HEK293 (cell line): ENCODE measurements at regions not wholly inside any gene's neighbourhood (a gene's known extent, or its start where the extent isn't known, plus 50 kb on each side); places are given as distances from the start of the nearest gene placed in this dataset.
"Not testable (repeated sequence)": the region's sequence is repeated elsewhere in the genome, so short reads cannot be mapped to it uniquely, and the experiment has no call there.

ENCODE experiments used
- CTCF ChIA-PET: fragments of 350-600 bp; formaldehyde crosslinking; extraction: SDS; loops from one replicate; lab custom pipeline; 2021; ENCODE audit warnings: antibody characterized with exemption; lab: Yijun Ruan, JAX
- POLR2A ChIA-PET: fragments of 300-600 bp; formaldehyde crosslinking; extraction: SDS; loops from one replicate; lab custom pipeline; 2020; ENCODE audit warnings: antibody characterized with exemption, inconsistent platforms; lab: Yijun Ruan, JAX
- H3K27ac ChIP-seq: fragments of 200-500 bp; sonication (Bioruptor generic); 2 replicates; pipeline ENCODE4 v1.5.1; 2014; ENCODE audit warnings: low read depth, low read length, control low read depth, inconsistent platforms; ENCODE audit errors: extremely low read depth
- H3K36me3 ChIP-seq, 2 experiments: fragments of 200-500 bp in 1 of 2; sonication (Bioruptor generic) in 1 of 2; 1 replicate in 1 of 2; 2 replicates in 1 of 2; pipeline ENCODE4 v1.5.1; 2014 to 2017; ENCODE audit warnings: inconsistent platforms in 2 of 2, low read length in 2 of 2; ENCODE audit not compliant: control insufficient read depth in 2 of 2, insufficient read depth in 1 of 2
- H3K4me1 ChIP-seq: fragments of 200-500 bp; sonication (Bioruptor generic); 2 replicates; pipeline ENCODE4 v1.5.1; 2014; ENCODE audit warnings: mild to moderate bottlenecking, low read length, inconsistent platforms; ENCODE audit not compliant: control insufficient read depth, insufficient read depth
- H3K4me3 ChIP-seq: 2 replicates; pipeline ENCODE4 v1.5.1; 2011; ENCODE audit warnings: low read depth, mild to moderate bottlenecking, control low read depth, low read length, moderate library complexity
- H3K9me3 ChIP-seq: fragments of 200-500 bp; sonication (Bioruptor generic); 2 replicates; pipeline ENCODE4 v1.5.1; 2014; ENCODE audit warnings: low read depth, low read length, inconsistent platforms; ENCODE audit not compliant: control insufficient read depth, insufficient read depth
- KLF10 ChIP-seq: fragments of 450-650 bp; IDR thresholded peaks from 2 replicates; pipeline ENCODE4 v1.5.1; 2018; ENCODE audit warnings: missing biosample characterization, mild to moderate bottlenecking, missing genetic modification characterization
- KLF16 ChIP-seq: fragments of 450-650 bp; formaldehyde crosslinking; IDR thresholded peaks from 2 replicates; pipeline ENCODE4 v1.5.1; 2017; ENCODE audit warnings: missing biosample characterization, missing genetic modification characterization
- KLF7 ChIP-seq: fragments of 450-650 bp; formaldehyde crosslinking; IDR thresholded peaks from 2 replicates; pipeline ENCODE4 v1.5.1; 2016; ENCODE audit warnings: missing biosample characterization, missing genetic modification characterization, borderline replicate concordance
- MEIS1 ChIP-seq: sonication (generic); formaldehyde crosslinking; IDR thresholded peaks from 2 replicates; pipeline ENCODE4 v1.8.1; 2022; ENCODE audit warnings: missing genetic modification reagents, mild to moderate bottlenecking, borderline replicate concordance
- REPIN1 ChIP-seq: fragments of 450-650 bp; formaldehyde crosslinking; IDR thresholded peaks from 2 replicates; pipeline ENCODE4 v1.5.1; 2017; ENCODE audit warnings: missing biosample characterization, missing genetic modification characterization, low read depth
- SETDB1 ChIP-seq: IDR thresholded peaks from one replicate; pipeline ENCODE4 v1.6.1; 2017; ENCODE audit warnings: mild to moderate bottlenecking, low read length, moderate library complexity, mixed read lengths; ENCODE audit not compliant: insufficient read length
- YY1 ChIP-seq: fragments of 450-650 bp; formaldehyde crosslinking; IDR thresholded peaks from 2 replicates; pipeline ENCODE4 v1.5.1; 2018; ENCODE audit warnings: missing biosample characterization, missing genetic modification characterization
- ZBTB1 ChIP-seq: fragments of 450-650 bp; formaldehyde crosslinking; IDR thresholded peaks from 2 replicates; pipeline ENCODE4 v1.5.1; 2016; ENCODE audit warnings: missing biosample characterization, missing genetic modification characterization
- ZBTB17 ChIP-seq: fragments of 450-650 bp; formaldehyde crosslinking; IDR thresholded peaks from 2 replicates; pipeline ENCODE4 v1.5.1; 2016; ENCODE audit warnings: missing biosample characterization, missing genetic modification characterization
- ZNF133 ChIP-seq: fragments of 450-650 bp; formaldehyde crosslinking; IDR thresholded peaks from 2 replicates; pipeline ENCODE4 v1.5.1; 2016; ENCODE audit warnings: missing biosample characterization, missing genetic modification characterization
- ZNF169 ChIP-seq: fragments of 450-650 bp; formaldehyde crosslinking; IDR thresholded peaks from 2 replicates; pipeline ENCODE4 v1.5.1; 2016; ENCODE audit warnings: missing biosample characterization, missing genetic modification characterization
- ZNF19 ChIP-seq: fragments of 450-650 bp; formaldehyde crosslinking; IDR thresholded peaks from 2 replicates; pipeline ENCODE4; 2016; ENCODE audit warnings: missing biosample characterization, missing genetic modification characterization, low read depth
- ZNF214 ChIP-seq: fragments of 450-650 bp; formaldehyde crosslinking; IDR thresholded peaks from 2 replicates; pipeline ENCODE4 v1.5.1; 2017; ENCODE audit warnings: missing biosample characterization, mild to moderate bottlenecking, missing genetic modification characterization, borderline replicate concordance
- ZNF521 ChIP-seq: fragments of 450-650 bp; formaldehyde crosslinking; IDR thresholded peaks from 2 replicates; pipeline ENCODE4 v1.5.1; 2017; ENCODE audit warnings: missing biosample characterization, mild to moderate bottlenecking, missing genetic modification characterization
- ZNF530 ChIP-seq: fragments of 450-650 bp; formaldehyde crosslinking; IDR thresholded peaks from 2 replicates; pipeline ENCODE4 v1.5.1; 2016; ENCODE audit warnings: low read depth, missing biosample characterization, missing genetic modification characterization
- ZNF768 ChIP-seq: fragments of 450-650 bp; formaldehyde crosslinking; IDR thresholded peaks from 2 replicates; pipeline ENCODE4 v1.5.1; 2018; ENCODE audit warnings: missing biosample characterization, mild to moderate bottlenecking, missing genetic modification characterization
- ZNF791 ChIP-seq: fragments of 450-650 bp; formaldehyde crosslinking; IDR thresholded peaks from 2 replicates; pipeline ENCODE4 v1.5.1; 2016; ENCODE audit warnings: missing biosample characterization, missing genetic modification characterization
- TF ChIP-seq, protein P1 (sequence below): fragments of 450-650 bp; formaldehyde crosslinking; IDR thresholded peaks from 2 replicates; pipeline ENCODE4 v1.5.1; 2016; ENCODE audit warnings: missing biosample characterization, missing genetic modification characterization
- TF ChIP-seq, protein P2 (sequence below): fragments of 450-650 bp; formaldehyde crosslinking; IDR thresholded peaks from 2 replicates; pipeline ENCODE4 v1.5.1; 2016; ENCODE audit warnings: missing biosample characterization, missing genetic modification characterization
- TF ChIP-seq, protein P3 (sequence below): fragments of 450-650 bp; formaldehyde crosslinking; IDR thresholded peaks from 2 replicates; pipeline ENCODE4 v1.5.1; 2016; ENCODE audit warnings: missing biosample characterization, missing genetic modification characterization, low read depth
- TF ChIP-seq, protein P4 (sequence below): fragments of 450-650 bp; formaldehyde crosslinking; IDR thresholded peaks from 2 replicates; pipeline ENCODE4 v1.5.1; 2016; ENCODE audit warnings: missing biosample characterization, missing genetic modification characterization

DNA sequence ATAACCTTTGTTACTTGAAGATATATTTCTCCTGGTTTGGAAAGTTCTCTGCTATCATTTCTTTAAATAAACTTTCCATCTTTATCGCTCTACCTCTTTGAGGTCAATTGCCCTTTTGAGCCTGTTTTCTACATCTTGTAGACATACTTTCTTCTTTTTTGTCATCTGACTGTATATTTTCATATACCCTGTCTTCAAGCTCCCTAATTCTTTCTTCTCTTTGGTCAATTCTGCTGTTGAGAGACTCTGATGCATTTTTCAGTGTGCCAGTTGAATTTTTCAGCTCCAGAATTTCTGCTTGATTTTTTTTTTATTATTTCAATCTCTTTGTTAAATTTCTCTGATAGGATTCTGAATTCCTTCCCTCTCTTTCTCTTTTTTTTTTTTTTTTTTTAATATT lies 511.2 kb upstream of the GRAMD2B start:
- H3K4me3 ChIP-seq = no peak overlapping the region
- POLR2A ChIA-PET = no interaction called here
- no peaks in the 10 kb centered on the region for H3K36me3 ChIP-seq
- H3K4me1 ChIP-seq = no peaks in the 10 kb centered on the region
- no peak for TF ChIP-seq YY1 (tag by site-specific recombination)
- peak; percentile 53 for TF ChIP-seq SETDB1
- TF ChIP-seq, all 188 proteins: peak for 1
- CTCF ChIA-PET = interaction anchor here (0.5 to 0.6 kb wide), 2 partner anchors 77 to 186 kb away, joined by 3 to 8 read pairs; no protein-coding TSS in a partner anchor
- H3K9me3 ChIP-seq = no peaks in the 10 kb centered on the region; the same call in 1 of the 2 replicates
- H3K27ac ChIP-seq = no peak overlapping the region

DNA sequence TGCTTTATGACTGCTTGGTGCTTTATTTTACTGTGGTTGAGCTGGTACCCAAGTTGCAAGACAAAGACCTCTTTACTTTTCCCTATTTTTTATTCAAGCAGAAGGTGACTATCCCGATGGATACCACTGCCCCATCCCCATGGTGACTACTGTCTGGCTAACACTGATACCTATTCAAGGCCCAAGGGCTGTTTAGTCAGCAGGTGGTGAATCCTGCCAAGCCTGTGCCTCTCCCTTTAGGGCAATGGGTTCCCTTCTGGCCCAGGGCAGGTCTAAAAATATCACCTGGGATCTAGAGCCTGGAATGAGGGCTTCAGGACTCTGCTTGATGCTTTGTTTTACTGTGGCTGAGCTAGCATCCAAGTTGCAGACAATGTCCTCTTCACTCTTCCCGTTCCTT lies 510.0 kb upstream of the GRAMD2B start:
- Histone ChIP-seq H3K9me3 (no peaks in the 10 kb centered on the region; the same call in 1 of the 2 replicates), H3K27ac (no peak overlapping the region), H3K4me1 (no peaks in the 10 kb centered on the region), H3K4me3 (no peak overlapping the region), H3K36me3 (no peaks in the 10 kb centered on the region)
- ChIA-PET CTCF (no interaction called here), POLR2A (no interaction called here)
- TF ChIP-seq MEIS1 (no peak), ZNF214 (tag by site-specific recombination) (no peak), ZBTB17 (tag by site-specific recombination) (no peak), KLF10 (tag by site-specific recombination) (no peak), ZNF521 (tag by site-specific recombination) (no peak), ZNF19 (no peak), REPIN1 (tag by site-specific recombination) (no peak)
- TF ChIP-seq, protein P1, sequence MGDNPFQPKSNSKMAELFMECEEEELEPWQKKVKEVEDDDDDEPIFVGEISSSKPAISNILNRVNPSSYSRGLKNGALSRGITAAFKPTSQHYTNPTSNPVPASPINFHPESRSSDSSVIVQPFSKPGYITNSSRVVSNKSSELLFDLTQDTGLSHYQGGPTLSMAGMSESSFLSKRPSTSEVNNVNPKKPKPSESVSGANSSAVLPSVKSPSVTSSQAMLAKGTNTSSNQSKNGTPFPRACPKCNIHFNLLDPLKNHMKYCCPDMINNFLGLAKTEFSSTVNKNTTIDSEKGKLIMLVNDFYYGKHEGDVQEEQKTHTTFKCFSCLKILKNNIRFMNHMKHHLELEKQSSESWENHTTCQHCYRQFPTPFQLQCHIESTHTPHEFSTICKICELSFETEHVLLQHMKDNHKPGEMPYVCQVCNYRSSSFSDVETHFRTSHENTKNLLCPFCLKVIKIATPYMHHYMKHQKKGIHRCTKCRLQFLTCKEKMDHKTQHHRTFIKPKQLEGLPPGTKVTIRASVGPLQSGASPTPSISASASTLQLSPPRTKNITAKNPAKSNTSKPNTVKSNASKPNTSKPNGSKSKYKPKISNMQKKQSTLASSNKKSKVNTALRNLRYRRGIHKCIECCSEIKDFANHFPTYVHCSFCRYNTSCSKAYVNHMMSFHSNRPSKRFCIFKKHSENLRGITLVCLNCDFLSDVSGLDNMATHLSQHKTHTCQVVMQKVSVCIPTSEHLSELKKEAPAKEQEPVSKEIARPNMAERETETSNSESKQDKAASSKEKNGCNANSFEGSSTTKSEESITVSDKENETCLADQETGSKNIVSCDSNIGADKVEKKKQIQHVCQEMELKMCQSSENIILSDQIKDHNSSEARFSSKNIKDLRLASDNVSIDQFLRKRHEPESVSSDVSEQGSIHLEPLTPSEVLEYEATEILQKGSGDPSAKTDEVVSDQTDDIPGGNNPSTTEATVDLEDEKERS (tag by site-specific recombination) = no peak
- TF ChIP-seq, protein P2, sequence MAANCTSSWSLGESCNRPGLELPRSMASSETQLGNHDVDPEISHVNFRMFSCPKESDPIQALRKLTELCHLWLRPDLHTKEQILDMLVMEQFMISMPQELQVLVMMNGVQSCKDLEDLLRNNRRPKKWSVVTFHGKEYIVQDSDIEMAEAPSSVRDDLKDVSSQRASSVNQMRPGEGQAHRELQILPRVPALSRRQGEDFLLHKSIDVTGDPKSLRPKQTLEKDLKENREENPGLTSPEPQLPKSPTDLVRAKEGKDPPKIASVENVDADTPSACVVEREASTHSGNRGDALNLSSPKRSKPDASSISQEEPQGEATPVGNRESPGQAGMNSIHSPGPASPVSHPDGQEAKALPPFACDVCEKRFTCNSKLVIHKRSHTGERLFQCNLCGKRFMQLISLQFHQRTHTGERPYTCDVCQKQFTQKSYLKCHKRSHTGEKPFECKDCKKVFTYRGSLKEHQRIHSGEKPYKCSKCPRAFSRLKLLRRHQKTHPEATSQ = no peak
- TF ChIP-seq, protein P3, sequence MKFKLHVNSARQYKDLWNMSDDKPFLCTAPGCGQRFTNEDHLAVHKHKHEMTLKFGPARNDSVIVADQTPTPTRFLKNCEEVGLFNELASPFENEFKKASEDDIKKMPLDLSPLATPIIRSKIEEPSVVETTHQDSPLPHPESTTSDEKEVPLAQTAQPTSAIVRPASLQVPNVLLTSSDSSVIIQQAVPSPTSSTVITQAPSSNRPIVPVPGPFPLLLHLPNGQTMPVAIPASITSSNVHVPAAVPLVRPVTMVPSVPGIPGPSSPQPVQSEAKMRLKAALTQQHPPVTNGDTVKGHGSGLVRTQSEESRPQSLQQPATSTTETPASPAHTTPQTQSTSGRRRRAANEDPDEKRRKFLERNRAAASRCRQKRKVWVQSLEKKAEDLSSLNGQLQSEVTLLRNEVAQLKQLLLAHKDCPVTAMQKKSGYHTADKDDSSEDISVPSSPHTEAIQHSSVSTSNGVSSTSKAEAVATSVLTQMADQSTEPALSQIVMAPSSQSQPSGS (tag by site-specific recombination) = no peak

DNA sequence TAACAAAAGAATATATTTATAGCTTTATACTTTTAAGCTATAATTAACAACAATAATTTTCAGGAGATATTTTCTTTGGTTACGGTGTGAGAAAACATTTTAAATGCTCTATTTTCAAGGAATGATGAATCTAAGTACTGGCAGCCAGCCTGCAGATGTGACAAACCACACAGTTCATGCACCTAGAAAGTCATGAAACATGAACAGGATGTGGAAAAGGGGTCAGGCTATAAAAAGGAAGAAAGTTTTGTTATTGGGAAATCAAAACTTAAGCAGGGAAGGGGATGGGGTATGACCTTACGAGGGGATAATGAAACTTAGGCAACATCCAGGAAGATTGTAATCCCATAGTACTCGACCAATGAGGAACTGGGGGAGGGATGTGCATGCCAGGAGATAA lies 508.7 kb upstream of the GRAMD2B start:
- no peak for TF ChIP-seq ZNF791 (tag by site-specific recombination)
- no peak for TF ChIP-seq ZBTB1 (tag by site-specific recombination)
- TF ChIP-seq, protein P4, sequence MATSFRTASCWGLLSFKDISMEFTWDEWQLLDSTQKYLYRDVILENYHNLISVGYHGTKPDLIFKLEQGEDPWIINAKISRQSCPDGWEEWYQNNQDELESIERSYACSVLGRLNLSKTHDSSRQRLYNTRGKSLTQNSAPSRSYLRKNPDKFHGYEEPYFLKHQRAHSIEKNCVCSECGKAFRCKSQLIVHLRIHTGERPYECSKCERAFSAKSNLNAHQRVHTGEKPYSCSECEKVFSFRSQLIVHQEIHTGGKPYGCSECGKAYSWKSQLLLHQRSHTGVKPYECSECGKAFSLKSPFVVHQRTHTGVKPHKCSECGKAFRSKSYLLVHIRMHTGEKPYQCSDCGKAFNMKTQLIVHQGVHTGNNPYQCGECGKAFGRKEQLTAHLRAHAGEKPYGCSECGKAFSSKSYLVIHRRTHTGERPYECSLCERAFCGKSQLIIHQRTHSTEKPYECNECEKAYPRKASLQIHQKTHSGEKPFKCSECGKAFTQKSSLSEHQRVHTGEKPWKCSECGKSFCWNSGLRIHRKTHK (tag by site-specific recombination) = no peak
- TF ChIP-seq KLF10 (tag by site-specific recombination) = no peak
- no peak for TF ChIP-seq ZNF133 (tag by site-specific recombination)
- TF ChIP-seq ZNF768 = no peak
- TF ChIP-seq ZNF530 (tag by site-specific recombination) = no peak
- no peak for TF ChIP-seq YY1 (tag by site-specific recombination)
- TF ChIP-seq ZNF169 (tag by site-specific recombination) = no peak
- no peak for TF ChIP-seq KLF16 (tag by site-specific recombination)
- TF ChIP-seq KLF7 = no peak
- TF ChIP-seq, all 188 proteins: peak for 0
- H3K36me3 ChIP-seq = no peaks in the 10 kb centered on the region
- ChIA-PET CTCF (no interaction called here), POLR2A (no interaction called here)
- H3K9me3 ChIP-seq = no peaks in the 10 kb centered on the region; the same call in 1 of the 2 replicates
- H3K4me1 ChIP-seq = no peaks in the 10 kb centered on the region
- H3K4me3 ChIP-seq = no peak overlapping the region
- H3K27ac ChIP-seq = no peak overlapping the region

DNA sequence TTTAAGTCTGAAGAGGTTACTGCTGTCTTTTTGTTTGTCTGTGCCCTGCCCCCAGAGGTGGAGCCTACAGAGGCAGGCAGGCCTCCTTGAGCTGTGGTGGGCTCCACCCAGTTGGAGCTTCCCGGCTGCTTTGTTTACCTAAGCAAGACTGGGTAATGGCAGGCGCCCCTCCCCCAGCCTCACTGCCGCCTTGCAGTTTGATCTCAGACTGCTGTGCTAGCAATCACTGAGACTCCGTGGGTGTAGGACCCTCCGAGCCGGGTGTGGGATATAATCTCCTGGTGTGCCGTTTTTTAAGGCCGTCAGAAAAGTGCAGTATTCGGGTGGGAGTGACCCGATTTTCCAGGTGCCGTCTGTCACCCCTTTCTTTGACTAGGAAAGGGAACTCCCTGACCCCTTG lies 499.3 kb upstream of the GRAMD2B start:
- POLR2A ChIA-PET, CTCF ChIA-PET, H3K4me3 ChIP-seq: not testable (repeated sequence)

More for the DNA sequence above, 499.3 kb upstream of the GRAMD2B start:
- H3K9me3 ChIP-seq, H3K4me1 ChIP-seq, H3K36me3 ChIP-seq, H3K27ac ChIP-seq: not testable (repeated sequence)
